Mesenchymal stem cell (in vitro differentiated cells and primary cell): ENCODE measurements at regions not wholly inside any gene's neighbourhood (a gene's known extent, or its start where the extent isn't known, plus 50 kb on each side); places are given as distances from the start of the nearest gene placed in this dataset.

Source experiments
- DNase-seq: peaks from one replicate; pipeline ENCODE4 v3.0.0-alpha.2; 2013
- H2AFZ ChIP-seq: one replicate; pipeline ENCODE4 v1.6.1; 2013; ENCODE audit warnings: low read depth, mild to moderate bottlenecking, control low read depth, inconsistent platforms, low read length, moderate library complexity
- H2AK5ac ChIP-seq: 2 replicates; pipeline ENCODE4 v1.6.1; 2013; ENCODE audit warnings: low read length, moderate library complexity, mild to moderate bottlenecking, inconsistent platforms; ENCODE audit not compliant: severe bottlenecking
- H2BK120ac ChIP-seq: one replicate; pipeline ENCODE4 v1.6.1; 2013; ENCODE audit warnings: low read depth, mild to moderate bottlenecking, inconsistent platforms, low read length, moderate library complexity
- H2BK12ac ChIP-seq, 2 experiments: one replicate each; pipeline ENCODE4 v1.6.1; 2013; ENCODE audit warnings: inconsistent platforms in 2 of 2, low read length in 2 of 2, mild to moderate bottlenecking in 2 of 2, moderate library complexity in 2 of 2, control low read depth in 1 of 2
- H2BK15ac ChIP-seq: one replicate; pipeline ENCODE4 v1.6.1; 2013; ENCODE audit warnings: mild to moderate bottlenecking, low read depth, inconsistent platforms; ENCODE audit not compliant: poor library complexity, severe bottlenecking
- H2BK5ac ChIP-seq: 2 replicates; pipeline ENCODE4 v1.6.1; 2013; ENCODE audit warnings: low read depth, mild to moderate bottlenecking, low read length, control low read depth, inconsistent platforms; ENCODE audit not compliant: poor library complexity, severe bottlenecking
- H3K14ac ChIP-seq, 2 experiments: one replicate each; pipeline ENCODE4 v1.6.1; 2013; ENCODE audit warnings: inconsistent platforms in 2 of 2, low read length in 2 of 2, control low read depth in 1 of 2, mild to moderate bottlenecking in 1 of 2, moderate library complexity in 1 of 2
- H3K18ac ChIP-seq, 2 experiments: one replicate each; pipeline ENCODE4 v1.6.1; 2013; ENCODE audit warnings: inconsistent platforms in 2 of 2, low read length in 2 of 2, control low read depth in 1 of 2, low read depth in 1 of 2, mild to moderate bottlenecking in 1 of 2
- H3K23ac ChIP-seq, 2 experiments: one replicate each; pipeline ENCODE4 v1.6.1; 2013; ENCODE audit warnings: inconsistent platforms in 2 of 2, low read length in 2 of 2, mild to moderate bottlenecking in 2 of 2, moderate library complexity in 2 of 2, control low read depth in 1 of 2
- H3K27ac ChIP-seq: 2 replicates; pipeline ENCODE4 v1.5.1; 2013; ENCODE audit warnings: mild to moderate bottlenecking, moderate library complexity, low read length, control low read depth, inconsistent platforms; ENCODE audit not compliant: poor library complexity, severe bottlenecking
- H3K27me3 ChIP-seq, 2 experiments: 2 replicates each; pipeline versions ENCODE4 v1.6.1 to v1.7.0; 2013; ENCODE audit warnings: low read length in 2 of 2, mild to moderate bottlenecking in 2 of 2, moderate library complexity in 2 of 2, control low read depth in 1 of 2, inconsistent platforms in 1 of 2; ENCODE audit not compliant: control insufficient read depth in 1 of 2, insufficient read depth in 1 of 2
- H3K36me3 ChIP-seq, 2 experiments: 2 replicates each; pipeline versions ENCODE4 v1.6.1 to v1.7.0; 2013; ENCODE audit warnings: low read length in 2 of 2, control low read depth in 1 of 2, inconsistent platforms in 1 of 2, low read depth in 1 of 2, mild to moderate bottlenecking in 1 of 2; ENCODE audit not compliant: insufficient read depth in 2 of 2, control insufficient read depth in 1 of 2
- H3K4ac ChIP-seq, 2 experiments: one replicate each; pipeline ENCODE4 v1.6.1; 2013; ENCODE audit warnings: inconsistent platforms in 2 of 2, low read length in 2 of 2, mild to moderate bottlenecking in 2 of 2, moderate library complexity in 2 of 2, control low read depth in 1 of 2, low read depth in 1 of 2
- H3K4me1 ChIP-seq: 2 replicates; pipeline ENCODE4 v1.6.1; 2013; ENCODE audit warnings: low read depth, low read length, control low read depth; ENCODE audit not compliant: control insufficient read depth, insufficient read depth
- H3K4me2 ChIP-seq: 2 replicates; pipeline ENCODE4 v1.6.1; 2013; ENCODE audit warnings: low read length, mild to moderate bottlenecking, inconsistent platforms; ENCODE audit not compliant: poor library complexity, severe bottlenecking
- H3K4me3 ChIP-seq, 2 experiments: 2 replicates each; pipeline versions ENCODE4 v1.5.1 to v1.7.0; 2013; ENCODE audit warnings: low read length in 2 of 2, mild to moderate bottlenecking in 2 of 2, control low read depth in 1 of 2, low read depth in 1 of 2; ENCODE audit not compliant: insufficient read depth in 1 of 2
- H3K79me1 ChIP-seq: replicated peaks from 2 replicates; pipeline ENCODE4 v1.6.1; 2013; ENCODE audit warnings: mild to moderate bottlenecking, control low read depth, low read length, inconsistent platforms; ENCODE audit not compliant: poor library complexity, severe bottlenecking
- H3K9ac ChIP-seq: 2 replicates; pipeline ENCODE4 v1.7.0; 2013; ENCODE audit warnings: mild to moderate bottlenecking, low read length, moderate library complexity
- H3K9me3 ChIP-seq: 2 replicates; pipeline ENCODE4 v1.7.0; 2013; ENCODE audit warnings: mild to moderate bottlenecking, low read length; ENCODE audit not compliant: control insufficient read depth
- H4K8ac ChIP-seq: one replicate; pipeline ENCODE4 v1.6.1; 2013; ENCODE audit warnings: inconsistent platforms, mild to moderate bottlenecking, low read length, moderate library complexity
- H4K91ac ChIP-seq: one replicate; pipeline ENCODE4 v1.6.1; 2013; ENCODE audit warnings: mild to moderate bottlenecking, low read length, inconsistent platforms
- WGBS: methylation state at CpG from one replicate; pipeline ENCODE4 v1.1.7; 2013; ENCODE audit warnings: mixed read lengths; 5-methylcytosine and 5-hydroxymethylcytosine counted together

- no peaks in the 10 kb centered on the region for H3K79me1 ChIP-seq
These were observed 1184.4 kb upstream of the PABPC4L start for GRCh38 chr4:135385830-135386581.

GRCh38 chr4:135383356-135384288 lies 1182.0 kb upstream of the PABPC4L start:
- Histone ChIP-seq H3K27ac (no peak overlapping the region), H3K9ac (no peak overlapping the region), H4K91ac (no peak overlapping the region), H2AK5ac (no peak overlapping the region), H3K18ac (no peak overlapping the region), H2BK15ac (no peak overlapping the region), H2BK12ac (no peak overlapping the region), H4K8ac (no peak overlapping the region), H3K23ac (no peak overlapping the region), H3K9me3 (peaks cover 1% of the 10 kb centered on the region), H3K4me1 (peaks cover 3% of the 10 kb centered on the region), H3K4me3 (no peak overlapping the region), H3K79me1 (no peaks in the 10 kb centered on the region), H3K14ac (no peak overlapping the region), H2BK5ac (no peak overlapping the region), H3K27me3 (no peaks in the 10 kb centered on the region), H3K4me2 (no peak overlapping the region), H2BK120ac (no peak overlapping the region), H3K4ac (no peak overlapping the region), H2AFZ (no peak overlapping the region), H3K36me3 (no peaks in the 10 kb centered on the region)
- no CpG with 5 or more reads among the region's 1 CpG for WGBS
- no peak for DNase-seq

More at GRCh38 chr4:135385830-135386581, 1184.4 kb upstream of the PABPC4L start:
- no peak overlapping the region for H3K23ac ChIP-seq
- H2BK120ac ChIP-seq: no peak overlapping the region
- no peaks in the 10 kb centered on the region for H3K36me3 ChIP-seq
- WGBS: 93% methylated on average over 10 of the region's 10 CpGs
- no peak overlapping the region for H4K91ac ChIP-seq
- H3K9ac ChIP-seq: no peak overlapping the region
- H3K18ac ChIP-seq: no peak overlapping the region
- H2BK12ac ChIP-seq: no peak overlapping the region
- H3K4ac ChIP-seq: no peak overlapping the region
- no peaks in the 10 kb centered on the region for H3K27me3 ChIP-seq
- no peaks in the 10 kb centered on the region for H3K9me3 ChIP-seq
- H3K4me3 ChIP-seq: no peak overlapping the region
- no peak overlapping the region for H3K14ac ChIP-seq
- peaks cover 3% of the 10 kb centered on the region for H3K4me1 ChIP-seq
- no peak overlapping the region for H3K4me2 ChIP-seq
- no peak overlapping the region for H2AFZ ChIP-seq
- no peak for DNase-seq
- no peak overlapping the region for H4K8ac ChIP-seq
- H2BK15ac ChIP-seq: no peak overlapping the region
- no peak overlapping the region for H2BK5ac ChIP-seq
- no peak overlapping the region for H2AK5ac ChIP-seq
- H3K27ac ChIP-seq: no peak overlapping the region

- H4K91ac ChIP-seq: no peak overlapping the region
- H3K27ac ChIP-seq: peak overlapping the region; percentile 23
- no peaks in the 10 kb centered on the region for H3K36me3 ChIP-seq
- 78% methylated on average over 6 of the region's 7 CpGs for WGBS
- no peak overlapping the region for H2BK15ac ChIP-seq
- no peak overlapping the region for H2BK12ac ChIP-seq
- H3K14ac ChIP-seq: peak overlapping the region in 1 of 2 experiments; percentile 77
- H3K23ac ChIP-seq: no peak overlapping the region
- no peak overlapping the region for H2BK120ac ChIP-seq
- no peak overlapping the region for H2AFZ ChIP-seq
- peak overlapping the region in 1 of 2 experiments; percentile 14 for H3K4me3 ChIP-seq
- DNase-seq: no peak
- H2AK5ac ChIP-seq: no peak overlapping the region
- peaks cover 11% of the 10 kb centered on the region for H3K9me3 ChIP-seq
- no peak overlapping the region for H3K4me2 ChIP-seq
- no peak overlapping the region for H2BK5ac ChIP-seq
- no peaks in the 10 kb centered on the region for H3K79me1 ChIP-seq
- no peak overlapping the region for H3K18ac ChIP-seq
- no peak overlapping the region for H3K9ac ChIP-seq
- no peak overlapping the region for H3K4ac ChIP-seq
- H3K27me3 ChIP-seq: no peaks in the 10 kb centered on the region
- H4K8ac ChIP-seq: no peak overlapping the region
- H3K4me1 ChIP-seq: peaks cover 3% of the 10 kb centered on the region
These were observed 1180.8 kb upstream of the PABPC4L start for GRCh38 chr4:135382280-135382959.

- Histone ChIP-seq H3K27ac (no peak overlapping the region), H3K4me3 (no peak overlapping the region), H4K91ac (no peak overlapping the region), H3K36me3 (no peaks in the 10 kb centered on the region), H2BK15ac (no peak overlapping the region), H2BK5ac (no peak overlapping the region), H2BK120ac (no peak overlapping the region), H2AK5ac (no peak overlapping the region), H3K18ac (no peak overlapping the region), H3K27me3 (no peaks in the 10 kb centered on the region), H3K23ac (no peak overlapping the region), H3K14ac (no peak overlapping the region), H4K8ac (no peak overlapping the region), H2BK12ac (no peak overlapping the region), H3K4me2 (no peak overlapping the region), H2AFZ (no peak overlapping the region), H3K9me3 (peaks cover 8% of the 10 kb centered on the region), H3K4ac (no peak overlapping the region), H3K79me1 (no peaks in the 10 kb centered on the region), H3K4me1 (no peaks in the 10 kb centered on the region), H3K9ac (no peak overlapping the region)
- WGBS: 93% methylated on average over 13 of the region's 13 CpGs
- DNase-seq: no peak
These were observed 1170.5 kb upstream of the PABPC4L start for GRCh38 chr4:135372131-135372530.
